ENCODE measurements at regions not wholly inside any gene's neighbourhood (a gene's known extent, or its start where the extent isn't known, plus 50 kb on each side); places are given as distances from the start of the nearest gene placed in this dataset.

DNA sequence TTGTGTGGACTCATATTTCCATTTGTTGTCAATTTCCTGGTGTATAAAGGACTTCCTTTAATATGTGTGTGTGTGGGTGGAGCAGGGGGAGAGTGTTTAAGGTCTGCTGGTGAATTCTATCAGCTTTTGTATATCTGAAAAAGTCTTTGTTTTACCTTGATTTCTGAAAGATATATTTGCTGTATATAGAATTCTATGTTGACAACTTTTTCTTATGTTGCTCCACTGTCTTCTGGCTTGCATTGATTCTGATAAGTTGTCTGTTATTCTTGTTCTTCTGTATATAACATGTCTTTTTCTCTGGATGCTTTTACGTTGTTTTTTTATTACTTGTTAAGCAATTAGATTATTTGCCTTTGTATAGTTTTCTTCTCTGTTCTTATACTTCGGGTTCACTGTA, 90.0 kb upstream of the CEP162 start (continued):
- TF ChIP-seq, protein P1, sequence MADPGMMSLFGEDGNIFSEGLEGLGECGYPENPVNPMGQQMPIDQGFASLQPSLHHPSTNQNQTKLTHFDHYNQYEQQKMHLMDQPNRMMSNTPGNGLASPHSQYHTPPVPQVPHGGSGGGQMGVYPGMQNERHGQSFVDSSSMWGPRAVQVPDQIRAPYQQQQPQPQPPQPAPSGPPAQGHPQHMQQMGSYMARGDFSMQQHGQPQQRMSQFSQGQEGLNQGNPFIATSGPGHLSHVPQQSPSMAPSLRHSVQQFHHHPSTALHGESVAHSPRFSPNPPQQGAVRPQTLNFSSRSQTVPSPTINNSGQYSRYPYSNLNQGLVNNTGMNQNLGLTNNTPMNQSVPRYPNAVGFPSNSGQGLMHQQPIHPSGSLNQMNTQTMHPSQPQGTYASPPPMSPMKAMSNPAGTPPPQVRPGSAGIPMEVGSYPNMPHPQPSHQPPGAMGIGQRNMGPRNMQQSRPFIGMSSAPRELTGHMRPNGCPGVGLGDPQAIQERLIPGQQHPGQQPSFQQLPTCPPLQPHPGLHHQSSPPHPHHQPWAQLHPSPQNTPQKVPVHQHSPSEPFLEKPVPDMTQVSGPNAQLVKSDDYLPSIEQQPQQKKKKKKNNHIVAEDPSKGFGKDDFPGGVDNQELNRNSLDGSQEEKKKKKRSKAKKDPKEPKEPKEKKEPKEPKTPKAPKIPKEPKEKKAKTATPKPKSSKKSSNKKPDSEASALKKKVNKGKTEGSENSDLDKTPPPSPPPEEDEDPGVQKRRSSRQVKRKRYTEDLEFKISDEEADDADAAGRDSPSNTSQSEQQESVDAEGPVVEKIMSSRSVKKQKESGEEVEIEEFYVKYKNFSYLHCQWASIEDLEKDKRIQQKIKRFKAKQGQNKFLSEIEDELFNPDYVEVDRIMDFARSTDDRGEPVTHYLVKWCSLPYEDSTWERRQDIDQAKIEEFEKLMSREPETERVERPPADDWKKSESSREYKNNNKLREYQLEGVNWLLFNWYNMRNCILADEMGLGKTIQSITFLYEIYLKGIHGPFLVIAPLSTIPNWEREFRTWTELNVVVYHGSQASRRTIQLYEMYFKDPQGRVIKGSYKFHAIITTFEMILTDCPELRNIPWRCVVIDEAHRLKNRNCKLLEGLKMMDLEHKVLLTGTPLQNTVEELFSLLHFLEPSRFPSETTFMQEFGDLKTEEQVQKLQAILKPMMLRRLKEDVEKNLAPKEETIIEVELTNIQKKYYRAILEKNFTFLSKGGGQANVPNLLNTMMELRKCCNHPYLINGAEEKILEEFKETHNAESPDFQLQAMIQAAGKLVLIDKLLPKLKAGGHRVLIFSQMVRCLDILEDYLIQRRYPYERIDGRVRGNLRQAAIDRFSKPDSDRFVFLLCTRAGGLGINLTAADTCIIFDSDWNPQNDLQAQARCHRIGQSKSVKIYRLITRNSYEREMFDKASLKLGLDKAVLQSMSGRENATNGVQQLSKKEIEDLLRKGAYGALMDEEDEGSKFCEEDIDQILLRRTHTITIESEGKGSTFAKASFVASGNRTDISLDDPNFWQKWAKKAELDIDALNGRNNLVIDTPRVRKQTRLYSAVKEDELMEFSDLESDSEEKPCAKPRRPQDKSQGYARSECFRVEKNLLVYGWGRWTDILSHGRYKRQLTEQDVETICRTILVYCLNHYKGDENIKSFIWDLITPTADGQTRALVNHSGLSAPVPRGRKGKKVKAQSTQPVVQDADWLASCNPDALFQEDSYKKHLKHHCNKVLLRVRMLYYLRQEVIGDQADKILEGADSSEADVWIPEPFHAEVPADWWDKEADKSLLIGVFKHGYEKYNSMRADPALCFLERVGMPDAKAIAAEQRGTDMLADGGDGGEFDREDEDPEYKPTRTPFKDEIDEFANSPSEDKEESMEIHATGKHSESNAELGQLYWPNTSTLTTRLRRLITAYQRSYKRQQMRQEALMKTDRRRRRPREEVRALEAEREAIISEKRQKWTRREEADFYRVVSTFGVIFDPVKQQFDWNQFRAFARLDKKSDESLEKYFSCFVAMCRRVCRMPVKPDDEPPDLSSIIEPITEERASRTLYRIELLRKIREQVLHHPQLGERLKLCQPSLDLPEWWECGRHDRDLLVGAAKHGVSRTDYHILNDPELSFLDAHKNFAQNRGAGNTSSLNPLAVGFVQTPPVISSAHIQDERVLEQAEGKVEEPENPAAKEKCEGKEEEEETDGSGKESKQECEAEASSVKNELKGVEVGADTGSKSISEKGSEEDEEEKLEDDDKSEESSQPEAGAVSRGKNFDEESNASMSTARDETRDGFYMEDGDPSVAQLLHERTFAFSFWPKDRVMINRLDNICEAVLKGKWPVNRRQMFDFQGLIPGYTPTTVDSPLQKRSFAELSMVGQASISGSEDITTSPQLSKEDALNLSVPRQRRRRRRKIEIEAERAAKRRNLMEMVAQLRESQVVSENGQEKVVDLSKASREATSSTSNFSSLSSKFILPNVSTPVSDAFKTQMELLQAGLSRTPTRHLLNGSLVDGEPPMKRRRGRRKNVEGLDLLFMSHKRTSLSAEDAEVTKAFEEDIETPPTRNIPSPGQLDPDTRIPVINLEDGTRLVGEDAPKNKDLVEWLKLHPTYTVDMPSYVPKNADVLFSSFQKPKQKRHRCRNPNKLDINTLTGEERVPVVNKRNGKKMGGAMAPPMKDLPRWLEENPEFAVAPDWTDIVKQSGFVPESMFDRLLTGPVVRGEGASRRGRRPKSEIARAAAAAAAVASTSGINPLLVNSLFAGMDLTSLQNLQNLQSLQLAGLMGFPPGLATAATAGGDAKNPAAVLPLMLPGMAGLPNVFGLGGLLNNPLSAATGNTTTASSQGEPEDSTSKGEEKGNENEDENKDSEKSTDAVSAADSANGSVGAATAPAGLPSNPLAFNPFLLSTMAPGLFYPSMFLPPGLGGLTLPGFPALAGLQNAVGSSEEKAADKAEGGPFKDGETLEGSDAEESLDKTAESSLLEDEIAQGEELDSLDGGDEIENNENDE (IDR thresholded peaks at IDR 0.05; ENCODE audit: insufficient replicate concordance, low read length): no peak
- TF ChIP-seq KDM5A (IDR thresholded peaks at IDR 0.05; ENCODE audit: low read length): no peak
- no peak for TF ChIP-seq HDAC6 (IDR thresholded peaks at IDR 0.05; ENCODE audit: low read depth, low read length)

Data from H1 (cell line).